DMS53 treated with DMSO at 0.1 percent for 48 hours (cell line): ENCODE measurements at regions not wholly inside any gene's neighbourhood (a gene's known extent, or its start where the extent isn't known, plus 50 kb on each side); places are given as distances from the start of the nearest gene placed in this dataset.
"Not testable (repeated sequence)": the region's sequence is repeated elsewhere in the genome, so short reads cannot be mapped to it uniquely, and the experiment has no call there.

ENCODE experiments used
- DNase-seq: peaks from one replicate; lab custom pipeline; 2025; ENCODE audit not compliant: unreplicated experiment; lab: John Stamatoyannopoulos, UW

- DNase-seq = no peak
Observed at GRCh38 chrX:51148848-51149247, 183.8 kb upstream of the NUDT10 start.

GRCh38 chrX:51151734-51152133, 180.9 kb upstream of the NUDT10 start:
- no peak for DNase-seq

DNA sequence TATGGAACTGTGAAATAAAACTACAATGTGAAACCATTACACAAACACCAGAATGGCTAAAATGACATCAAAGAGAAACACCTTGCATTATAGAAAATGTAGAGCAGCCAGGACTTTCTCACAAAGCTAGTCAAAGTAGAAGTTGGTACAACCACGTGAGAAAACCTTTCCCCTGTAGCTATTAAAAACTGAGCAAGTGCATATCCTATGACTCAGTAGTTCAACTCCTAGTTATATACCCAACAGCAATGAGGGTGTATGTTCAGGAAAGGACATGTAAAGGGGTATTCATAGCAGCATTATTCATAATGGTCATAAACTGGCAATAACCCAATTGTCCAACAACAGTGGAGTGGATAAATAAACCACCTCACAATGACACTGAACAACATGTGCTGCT, 177.5 kb upstream of the NUDT10 start:
- DNase-seq = no peak

DNA sequence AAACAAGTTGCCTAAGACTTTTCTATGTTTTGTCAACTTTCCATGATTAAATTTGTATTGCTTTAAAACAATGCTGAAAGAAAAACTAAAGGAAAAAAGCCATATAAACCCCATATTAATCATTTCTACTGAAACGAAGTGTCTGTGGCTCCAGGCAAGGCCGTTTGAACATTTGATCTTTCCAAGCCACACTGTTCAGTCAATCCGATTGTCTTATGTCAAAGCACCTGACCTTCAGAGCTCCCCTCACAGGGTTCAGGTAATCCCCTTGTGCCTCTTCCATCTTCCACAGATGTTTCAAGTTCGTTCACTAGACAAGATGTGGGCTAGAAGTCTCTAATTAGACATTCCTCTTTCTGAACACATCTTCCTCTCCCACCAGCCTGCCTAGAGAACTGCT, 177.1 kb upstream of the NUDT10 start:
- DNase-seq = no peak

DNA sequence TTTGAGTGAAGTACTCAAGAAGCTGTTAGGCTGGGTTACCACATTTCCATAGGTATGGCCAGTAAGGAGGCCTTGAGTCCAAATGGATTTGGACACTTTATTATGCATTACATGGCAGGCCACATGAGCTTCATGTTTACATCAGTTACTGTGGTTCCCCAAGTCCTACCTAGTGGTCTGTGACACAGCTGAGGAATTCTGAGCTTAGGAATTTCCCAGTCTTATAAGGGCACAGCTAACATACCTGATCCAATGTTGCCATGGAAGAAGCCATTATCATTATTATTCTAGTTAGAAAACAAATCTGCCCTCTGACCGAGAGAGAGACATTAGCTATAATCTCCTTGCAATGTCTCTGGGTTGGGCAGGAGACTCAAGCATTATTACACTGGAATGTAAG, 174.4 kb upstream of the NUDT10 start:
- no peak for DNase-seq

GRCh38 chrX:51159378-51159777, 173.2 kb upstream of the NUDT10 start:
- DNase-seq = not testable (repeated sequence)

DNA sequence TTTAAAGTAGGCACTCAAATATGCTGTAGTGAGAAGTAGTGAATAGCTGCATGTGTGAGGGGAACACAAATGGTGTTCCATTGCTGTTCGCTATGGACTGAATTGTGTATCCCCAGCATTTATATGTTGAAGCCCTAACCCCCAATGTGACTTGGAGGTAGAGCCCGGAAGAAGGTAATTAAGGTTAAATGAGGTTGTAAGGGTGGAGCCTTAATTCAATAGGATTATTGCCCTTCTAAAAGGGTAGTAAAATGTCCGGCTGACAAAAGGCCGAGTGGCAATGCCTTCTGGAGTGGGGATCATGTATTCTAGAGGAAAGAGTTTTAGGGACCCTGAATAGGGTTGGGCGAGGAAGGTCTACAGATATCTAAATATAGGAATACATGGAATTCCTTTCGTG, 168.9 kb upstream of the NUDT10 start:
- DNase-seq = no peak

GRCh38 chrX:51178356-51178900, 154.2 kb upstream of the NUDT10 start:
- DNase-seq = not testable (repeated sequence)

- not testable (repeated sequence) for DNase-seq
Observed at GRCh38 chrX:51179805-51180204, 152.8 kb upstream of the NUDT10 start.

GRCh38 chrX:51182545-51182944, 150.1 kb upstream of the NUDT10 start:
- DNase-seq = no peak

GRCh38 chrX:51192104-51192503, 140.5 kb upstream of the NUDT10 start:
- DNase-seq = no peak

DNA sequence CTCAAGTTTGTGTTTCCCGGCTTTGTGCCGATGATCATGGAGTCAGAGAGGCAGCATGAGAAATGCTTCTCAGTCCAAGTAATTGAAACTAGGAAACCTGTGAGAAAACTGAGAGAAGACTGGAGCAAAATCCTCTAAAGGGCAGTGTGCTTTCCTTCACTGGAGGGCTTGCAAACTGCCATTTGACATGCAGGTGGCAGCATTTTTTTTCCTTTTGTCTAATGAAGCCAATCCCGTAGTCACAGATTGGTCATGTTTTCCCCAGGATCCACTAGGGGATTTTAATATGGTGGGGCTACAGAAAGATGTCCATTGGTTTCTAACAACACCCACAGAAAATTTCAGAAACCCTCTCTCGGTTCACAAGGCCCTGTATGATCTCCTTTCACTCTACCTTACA, 117.4 kb upstream of the NUDT10 start:
- DNase-seq = no peak

- no peak for DNase-seq
Observed at GRCh38 chrX:51215856-51216255, 116.8 kb upstream of the NUDT10 start.

DNA sequence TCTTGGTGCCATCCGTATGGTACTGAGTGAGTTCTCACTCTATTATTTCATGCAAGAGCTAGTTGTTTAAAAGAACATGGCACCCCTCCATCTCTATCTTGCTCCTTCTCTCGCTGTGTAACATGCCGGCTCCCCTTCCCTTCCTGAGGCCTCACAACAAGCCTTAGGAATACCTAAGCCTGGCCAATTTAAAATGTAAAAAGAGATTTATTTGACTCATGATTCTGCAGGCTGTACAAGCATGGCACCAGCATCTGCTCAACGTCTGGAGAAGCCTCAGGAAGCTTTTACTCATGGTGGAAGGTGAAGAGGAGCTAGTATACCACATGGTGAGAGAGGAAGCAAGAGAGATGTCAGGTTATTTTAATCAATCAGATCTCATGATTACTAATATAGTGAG, 90.4 kb upstream of the NUDT10 start:
- DNase-seq = no peak

DNA sequence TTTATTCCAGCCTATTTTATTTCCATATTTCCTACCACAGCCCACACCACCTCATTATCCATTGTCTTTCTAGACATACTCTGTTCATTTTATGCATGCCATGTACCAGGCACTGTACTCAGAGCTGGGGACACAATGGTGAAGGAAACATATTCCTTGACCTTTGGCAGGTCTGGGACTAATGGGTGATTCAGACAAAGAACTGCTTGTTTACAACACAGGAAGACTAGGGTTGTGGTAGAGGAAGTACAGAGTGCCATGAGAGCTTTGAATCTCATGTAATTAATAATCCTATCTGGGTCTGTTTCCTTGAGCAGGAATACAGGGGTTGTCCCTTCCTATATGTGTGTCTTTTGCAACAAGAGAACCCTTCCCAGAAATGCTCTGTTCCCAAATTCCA, 75.1 kb upstream of the NUDT10 start:
- no peak for DNase-seq

DNA sequence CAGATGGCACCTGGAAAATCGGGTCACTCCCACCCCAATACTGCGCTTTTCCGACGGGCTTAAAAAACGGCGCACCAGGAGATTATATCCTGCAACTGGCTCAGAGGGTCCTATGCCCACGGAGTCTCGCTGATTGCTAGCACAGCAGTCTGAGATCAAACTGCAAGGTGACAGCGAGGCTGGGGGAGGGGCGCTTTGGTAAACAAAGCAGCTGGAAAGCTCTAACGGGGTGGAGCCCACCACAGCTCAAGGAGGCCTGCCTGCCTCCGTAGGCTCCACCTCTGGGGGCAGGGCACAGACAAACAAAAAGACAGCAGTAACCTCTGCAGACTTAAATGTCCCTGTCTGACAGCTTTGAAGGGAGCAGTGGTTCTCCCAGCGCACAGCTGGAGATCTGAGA, 70.4 kb upstream of the NUDT10 start:
- DNase-seq = not testable (repeated sequence)

DNA sequence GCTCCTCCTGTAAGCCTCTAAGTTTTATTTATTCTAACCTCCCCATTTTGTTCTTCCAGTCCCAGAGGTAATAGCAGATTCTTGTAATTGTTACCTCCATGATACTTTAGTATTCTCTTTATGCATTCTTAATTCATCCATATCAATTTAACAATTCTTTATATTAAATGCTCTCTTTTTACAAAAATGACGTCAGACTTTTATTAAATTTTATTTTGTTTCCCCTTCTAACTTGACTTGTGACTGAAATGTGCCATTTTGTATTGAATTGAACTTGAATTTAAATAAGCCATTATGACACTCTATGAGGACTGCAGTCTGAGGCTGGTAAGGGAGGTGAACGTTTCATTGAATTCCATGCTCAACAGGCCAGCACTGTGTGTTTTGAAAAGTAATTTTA, 60.0 kb upstream of the NUDT10 start:
- DNase-seq = no peak

- DNase-seq = no peak
Observed at GRCh38 chrX:51281758-51282318, 50.8 kb upstream of the NUDT10 start.
